ENCODE measurements at regions not wholly inside any gene's neighbourhood (a gene's known extent, or its start where the extent isn't known, plus 50 kb on each side); places are given as distances from the start of the nearest gene placed in this dataset.

DNA sequence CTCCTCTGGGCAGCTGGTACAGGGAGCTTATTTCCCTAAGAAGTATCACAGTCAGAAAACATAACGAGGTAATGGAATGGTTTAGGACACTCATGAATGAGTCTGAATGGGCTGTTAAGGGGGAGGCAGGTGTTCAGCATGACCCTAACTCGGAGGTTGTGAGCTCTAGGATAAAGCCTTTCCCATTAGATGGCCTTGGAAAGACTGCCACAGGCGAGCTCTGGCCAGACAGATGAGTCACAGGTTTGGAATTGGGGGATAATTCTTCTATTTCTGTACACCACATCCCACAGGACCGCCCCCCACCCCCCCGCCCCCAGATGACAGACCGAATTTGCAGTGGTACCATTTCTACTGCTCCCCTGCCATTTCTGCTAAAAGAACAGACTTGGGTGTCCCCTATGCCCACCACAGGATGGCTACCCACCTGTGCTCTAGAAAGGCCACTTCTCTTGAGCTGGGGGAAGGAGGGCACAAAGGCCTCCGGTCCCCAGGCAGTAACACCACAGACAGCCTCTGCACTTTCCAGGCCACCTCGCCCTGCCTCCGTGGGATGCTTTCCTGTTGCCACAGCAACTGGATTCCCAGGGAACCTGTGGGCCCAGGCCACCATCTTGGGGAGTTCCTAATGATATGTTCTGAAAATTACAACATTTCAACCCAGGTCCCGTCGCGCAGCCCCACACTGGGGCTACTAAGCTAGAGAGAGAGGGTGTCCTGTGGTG lies 76.7 kb downstream of the TRIM29 start:
- DNase-seq (ENCODE audit: low read depth) = no peak

DNA sequence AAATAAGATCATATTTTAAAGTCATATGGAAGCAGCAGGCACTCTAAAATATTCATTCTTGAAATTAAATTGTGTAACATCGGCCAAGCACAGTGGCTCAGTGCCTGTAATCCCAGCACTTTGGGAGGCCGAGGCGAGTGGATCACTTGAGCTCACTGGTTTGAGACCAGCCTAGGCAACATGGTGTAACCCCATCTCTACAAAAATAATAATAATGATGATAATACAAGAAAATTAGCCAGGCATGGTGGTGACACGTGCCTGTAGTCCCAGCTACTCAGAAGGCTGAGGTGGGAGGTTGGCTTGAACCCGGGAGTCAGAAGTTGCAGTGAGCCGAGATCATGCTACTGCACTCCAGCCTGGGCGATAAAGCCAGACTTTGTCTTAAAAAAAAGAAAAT lies 77.4 kb downstream of the TRIM29 start:
- no peak for DNase-seq (ENCODE audit: low read depth)

DNA sequence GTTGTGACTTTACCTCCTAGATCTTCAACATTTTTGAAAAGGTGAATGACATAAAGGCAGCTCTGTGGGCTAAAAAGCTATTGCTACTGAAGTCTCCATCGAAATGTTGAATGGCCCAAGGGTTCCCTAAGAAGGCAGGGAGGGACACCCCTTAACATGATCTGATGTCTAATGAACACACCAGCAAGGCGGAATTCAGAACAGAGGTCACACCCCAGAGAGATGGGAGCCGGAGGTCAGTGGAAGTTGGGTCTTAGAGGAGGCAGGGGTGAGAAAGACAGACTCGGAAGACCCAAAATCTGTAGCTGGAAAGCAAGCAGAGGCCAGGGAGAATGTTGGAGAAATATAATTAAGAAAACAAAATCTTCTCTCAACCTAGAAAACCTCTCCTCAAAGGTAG lies 79.0 kb downstream of the TRIM29 start:
- no peak for DNase-seq (ENCODE audit: low read depth)

DNA sequence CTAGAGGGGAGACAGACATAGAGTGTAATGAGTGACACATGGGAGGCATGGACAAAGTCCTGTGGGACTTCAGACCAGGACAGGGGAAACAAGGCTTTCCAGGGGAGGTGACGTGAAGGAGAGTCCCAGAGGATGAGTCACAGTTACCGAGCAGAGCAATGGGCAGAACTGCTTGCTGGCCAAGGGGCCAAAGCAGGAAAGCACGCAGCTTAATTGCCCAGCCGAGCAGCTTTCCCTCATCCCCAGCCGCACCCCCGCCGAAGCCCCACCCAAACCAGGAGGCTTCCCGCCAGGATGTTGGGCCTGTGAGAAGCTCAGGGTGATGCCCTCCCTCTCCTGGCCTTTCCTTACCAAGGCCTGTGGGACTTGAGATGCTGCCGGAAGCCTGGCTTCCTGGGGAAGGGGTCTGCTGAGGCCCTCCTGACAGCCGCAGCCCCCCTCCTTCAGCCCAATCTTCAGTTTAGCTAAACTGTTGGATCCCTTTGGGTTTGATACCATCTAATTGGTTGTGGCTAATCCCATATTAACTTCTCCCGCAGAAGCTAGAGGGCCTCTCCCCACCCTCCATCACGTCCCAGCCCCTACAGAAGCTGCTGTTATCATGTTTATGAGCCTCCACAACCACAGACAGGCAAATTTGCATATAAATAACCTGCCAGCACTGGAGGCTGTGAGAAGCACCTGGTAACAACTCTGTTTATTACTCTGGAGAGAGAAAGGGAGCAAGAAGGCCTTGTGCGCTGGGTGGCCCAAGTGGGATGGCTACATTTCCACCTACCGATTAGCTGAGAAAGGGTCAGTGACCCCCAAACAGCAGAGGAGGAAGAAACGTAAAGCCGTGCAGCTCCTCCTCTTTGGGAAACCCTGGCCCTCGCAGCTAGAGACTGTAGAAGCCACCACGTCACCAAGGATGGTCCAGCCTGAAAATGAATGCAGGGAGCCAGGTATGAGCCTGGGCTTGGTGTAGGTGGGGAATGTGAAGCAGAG lies 80.0 kb downstream of the TRIM29 start:
- no peak for DNase-seq (ENCODE audit: low read depth)

DNA sequence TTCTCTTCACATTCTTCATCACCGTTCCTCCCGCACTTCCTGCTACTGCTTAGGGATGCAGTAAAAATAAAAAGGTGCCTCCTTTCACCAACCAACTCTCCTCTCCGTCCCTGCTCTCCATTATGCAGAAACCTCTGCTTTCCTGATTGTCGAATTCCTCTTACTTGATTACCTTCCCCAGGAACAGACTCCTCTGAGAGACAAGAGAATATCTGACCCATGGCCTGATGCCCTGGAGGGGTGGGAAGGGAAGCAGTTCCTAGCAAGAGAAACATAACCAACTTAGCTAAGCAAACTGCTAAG lies 80.9 kb downstream of the TRIM29 start:
- no peak for DNase-seq (ENCODE audit: low read depth)

DNA sequence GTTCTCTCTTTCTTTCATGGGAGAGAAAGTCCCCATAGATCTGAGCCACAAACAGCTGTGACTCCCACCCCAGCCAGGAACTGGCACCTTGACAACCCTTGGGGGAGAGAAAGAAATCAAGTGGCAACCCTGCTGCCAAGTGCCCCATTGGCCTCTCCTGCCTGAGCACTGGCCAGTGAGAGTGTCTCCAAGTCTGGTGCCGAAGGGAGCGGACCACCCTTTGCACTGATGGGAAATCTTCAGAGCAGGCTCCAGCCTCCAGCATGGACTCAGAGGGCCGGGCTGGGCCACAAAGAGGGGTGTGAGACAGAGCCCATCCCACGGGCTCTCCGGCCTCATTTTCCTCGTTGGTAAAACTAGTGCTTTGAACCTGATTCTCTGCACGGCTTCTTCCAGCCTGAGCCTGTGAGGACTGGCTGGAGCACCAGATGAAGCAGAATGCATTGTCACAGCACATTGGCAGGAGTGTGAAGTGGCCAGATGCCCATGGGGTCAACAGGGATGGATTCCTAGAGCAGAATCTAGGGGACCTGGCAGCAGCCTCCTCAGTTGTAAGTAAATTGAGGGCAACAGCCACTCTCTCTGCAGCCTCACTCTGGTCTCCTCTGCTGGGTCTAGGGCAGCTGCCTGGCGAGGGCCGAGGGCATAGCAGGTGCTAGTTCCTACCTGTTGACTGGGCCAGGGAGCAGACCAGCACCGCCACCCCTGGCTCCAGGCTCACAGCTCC lies 81.4 kb downstream of the TRIM29 start:
- no peak for DNase-seq (ENCODE audit: low read depth)

DNA sequence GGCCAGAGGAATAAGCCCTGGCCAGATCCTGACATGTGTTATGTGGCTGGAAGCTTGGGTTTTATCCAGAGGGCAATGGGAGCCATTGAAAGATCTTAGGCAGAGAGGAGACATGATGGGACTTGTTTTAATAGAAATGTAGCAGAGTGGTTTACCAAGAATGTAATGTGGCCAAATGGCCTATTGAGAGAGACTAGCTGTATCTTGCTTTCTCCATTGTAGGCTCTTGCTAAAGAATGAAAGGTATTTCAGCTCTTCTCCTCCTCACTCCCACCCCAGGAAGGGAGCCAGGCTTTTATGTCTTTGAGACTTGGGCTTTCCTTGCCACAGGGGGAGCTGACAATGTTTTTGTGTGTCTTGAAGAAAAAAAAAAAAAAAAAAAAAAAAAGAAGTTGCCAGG lies 82.3 kb downstream of the TRIM29 start:
- no peak for DNase-seq (ENCODE audit: low read depth)

DNA sequence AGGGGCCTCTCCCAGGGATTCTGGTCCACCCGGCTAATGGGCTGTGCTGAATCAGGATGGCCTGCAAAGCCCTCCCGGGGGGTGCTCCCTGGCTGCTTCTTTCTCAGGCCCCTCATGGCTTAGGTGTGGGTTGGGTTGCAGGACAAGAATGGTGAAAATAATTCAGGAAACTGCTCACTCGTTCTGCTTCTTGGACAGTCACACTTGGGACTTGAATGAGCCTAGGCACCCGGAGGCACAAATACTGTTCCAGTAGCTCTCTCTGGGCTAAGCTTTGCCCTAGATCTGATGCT lies 83.2 kb downstream of the TRIM29 start:
- DNase-seq (ENCODE audit: low read depth) = no peak

DNA sequence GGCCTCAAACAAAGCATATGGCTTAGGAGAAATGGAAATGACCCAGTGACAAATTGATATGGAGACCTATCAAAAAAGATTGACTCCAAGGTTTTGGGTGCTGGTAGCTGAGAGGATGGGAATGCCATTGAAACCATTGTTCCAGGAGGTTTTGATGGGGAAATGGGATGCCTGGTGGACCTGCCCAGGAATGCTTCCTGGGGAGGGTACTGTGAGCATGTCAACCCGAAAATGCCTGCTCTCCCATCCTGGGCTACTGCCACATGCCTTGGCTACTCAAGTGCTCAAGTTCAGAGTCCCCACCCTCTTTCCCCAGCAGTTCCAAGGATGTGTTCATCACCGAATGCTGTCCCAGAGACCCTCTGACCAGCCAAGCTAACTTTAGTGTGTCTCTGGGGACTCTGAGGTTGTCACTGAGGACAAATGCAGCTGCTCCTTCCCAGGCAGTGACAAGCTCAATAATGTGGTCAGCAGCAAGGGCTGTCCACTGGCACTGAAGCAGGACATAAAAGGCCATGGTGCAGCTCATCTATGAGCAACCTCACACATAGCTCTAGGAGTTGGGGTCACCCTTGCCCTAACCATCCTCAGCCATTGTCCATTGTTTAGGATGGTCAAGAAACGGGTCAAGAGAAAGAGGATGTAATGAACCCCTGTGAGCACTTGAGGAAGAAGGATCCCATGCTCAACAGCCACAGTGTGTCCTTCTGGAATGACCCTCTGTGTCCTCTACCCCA lies 83.7 kb downstream of the TRIM29 start:
- DNase-seq (ENCODE audit: low read depth) = no peak

DNA sequence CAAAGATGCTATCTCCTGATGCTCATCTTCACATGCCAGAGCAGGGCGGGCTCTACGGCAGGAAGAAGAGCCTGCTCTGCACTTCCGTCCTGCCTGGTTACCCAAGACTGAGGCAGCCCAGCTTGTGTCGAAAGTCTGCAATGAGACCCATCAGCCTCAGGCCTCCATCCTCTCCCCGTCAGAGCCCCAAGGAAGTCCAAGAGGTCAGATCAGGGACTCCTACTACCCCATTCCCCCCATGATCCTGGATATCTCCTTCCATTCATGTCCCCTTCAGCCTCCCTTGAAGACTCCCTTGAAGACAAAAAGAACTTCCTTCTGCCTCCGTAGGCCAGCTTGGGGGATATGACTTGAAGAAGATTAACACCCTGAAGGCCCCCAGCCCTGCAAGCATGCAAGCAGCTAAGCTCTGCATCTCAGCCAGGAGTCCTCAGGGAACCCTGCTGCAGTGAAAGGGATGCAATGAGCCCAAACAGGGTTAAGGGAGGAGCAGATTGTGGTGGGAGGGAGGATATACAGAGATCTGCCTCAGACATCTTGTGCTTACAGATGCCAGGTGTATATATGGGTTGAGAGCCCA lies 85.6 kb downstream of the TRIM29 start:
- DNase-seq (ENCODE audit: low read depth) = no peak

DNA sequence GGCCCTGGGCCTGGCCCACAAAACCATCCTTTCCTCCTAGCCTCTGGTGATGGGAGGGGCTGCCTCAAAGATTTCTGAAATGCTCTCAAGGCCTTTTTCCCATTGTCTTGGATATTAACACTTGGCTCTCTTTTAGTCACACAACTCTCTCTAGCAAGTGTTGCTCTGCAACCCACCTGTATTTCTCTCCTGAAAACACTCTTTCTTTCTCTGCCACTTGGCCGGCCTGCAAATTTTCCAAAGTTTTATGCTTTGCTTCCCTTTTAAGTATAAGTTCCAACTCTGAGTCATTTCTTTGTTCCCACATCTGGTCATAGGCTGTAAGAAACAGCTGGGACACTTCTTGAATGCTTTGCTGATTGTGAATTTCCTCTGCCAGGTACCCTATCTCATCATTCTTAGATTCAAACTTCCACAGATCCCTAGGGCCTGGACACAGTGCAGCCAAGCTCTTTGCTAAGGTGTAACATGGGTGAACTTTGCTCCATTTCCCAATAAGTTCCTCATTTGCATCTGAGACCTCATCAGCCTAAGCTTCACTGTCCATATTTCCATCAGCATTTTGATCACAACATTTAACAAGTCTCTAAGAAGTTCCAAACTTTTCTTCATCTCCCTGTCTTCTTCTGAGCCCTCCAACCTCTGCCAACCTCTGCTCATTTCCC lies 93.8 kb downstream of the TRIM29 start:
- DNase-seq (ENCODE audit: low read depth) = no peak

DNA sequence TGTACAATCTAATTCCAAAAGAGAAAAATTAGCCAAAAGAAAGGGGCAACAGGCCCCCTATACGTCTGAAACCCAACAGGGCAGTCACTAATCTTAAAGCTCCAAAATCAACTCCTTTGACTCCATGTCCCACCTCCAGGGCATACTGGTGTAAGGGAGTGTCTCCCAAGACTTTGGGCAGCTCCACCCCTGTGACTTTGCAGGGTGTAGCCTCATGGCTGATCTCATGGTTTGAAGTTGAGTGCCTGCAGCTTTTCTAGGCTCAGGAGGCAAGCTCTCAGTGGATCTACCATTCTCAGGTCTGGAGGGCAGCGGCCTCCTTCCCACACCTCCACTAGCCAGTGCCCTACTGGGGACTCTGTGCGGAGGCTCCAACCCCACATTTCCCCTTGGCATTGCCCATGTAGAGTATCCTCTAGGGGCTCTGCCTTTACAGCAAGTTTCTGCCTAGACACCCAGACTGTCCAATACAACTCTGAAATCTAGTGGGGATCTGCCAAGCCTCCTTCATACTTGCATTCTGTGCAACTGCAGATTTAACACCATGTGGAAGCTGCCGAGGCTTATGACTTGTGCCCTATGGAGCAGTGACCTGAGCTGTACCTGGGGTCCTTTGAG lies 94.5 kb downstream of the TRIM29 start:
- no peak for DNase-seq (ENCODE audit: low read depth)

DNA sequence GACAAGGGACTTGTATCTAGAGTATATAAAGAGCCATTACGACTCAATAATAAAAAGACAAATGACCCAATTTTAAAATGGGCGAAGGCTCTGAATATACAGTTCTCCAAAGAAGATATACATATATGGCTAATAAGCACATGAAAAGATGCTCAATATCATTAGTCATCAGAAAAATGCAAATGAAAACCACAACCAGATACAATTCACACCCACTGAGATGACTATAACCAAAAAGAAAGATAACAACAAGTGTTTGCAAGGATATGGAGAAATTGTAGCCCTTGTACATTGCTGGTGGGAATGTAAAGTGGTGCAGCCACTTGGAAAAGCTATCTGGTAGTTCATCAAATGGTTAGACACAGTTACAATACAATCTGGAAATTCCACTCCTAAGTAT lies 96.3 kb downstream of the TRIM29 start:
- DNase-seq (ENCODE audit: low read depth) = no peak

DNA sequence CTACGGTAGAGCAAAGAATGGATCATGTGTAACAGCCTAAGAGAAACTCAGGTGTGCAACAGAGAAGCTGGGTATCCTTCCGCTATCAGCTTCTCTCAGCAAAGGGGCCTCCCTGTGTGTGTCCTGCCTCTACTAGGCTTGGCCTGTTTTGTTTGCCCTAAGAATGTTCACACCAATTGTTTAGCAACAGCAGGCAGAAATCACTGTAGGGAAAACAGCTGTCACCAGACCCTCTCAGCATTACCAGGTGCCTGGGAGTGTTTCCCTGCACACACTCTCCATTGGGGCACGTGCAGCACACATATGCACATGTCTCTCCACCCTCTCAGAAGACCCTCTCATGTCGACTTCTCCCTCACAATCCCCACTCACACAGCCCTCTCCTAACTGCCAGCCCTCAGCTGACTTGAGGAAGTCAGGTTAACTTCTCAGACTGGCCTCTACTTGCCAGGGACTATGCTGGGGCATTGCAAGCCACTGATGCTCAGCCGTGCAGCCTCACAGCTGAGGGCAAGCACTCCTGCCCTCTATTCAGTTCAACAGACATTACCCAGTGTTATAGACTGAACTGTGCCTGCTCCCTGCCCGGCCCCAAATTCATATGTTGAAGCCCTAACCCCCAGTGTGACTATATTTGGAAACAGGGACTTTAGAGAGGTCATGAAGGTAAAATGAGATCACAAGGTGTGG lies 97.6 kb downstream of the TRIM29 start:
- DNase-seq (ENCODE audit: low read depth) = no peak

DNA sequence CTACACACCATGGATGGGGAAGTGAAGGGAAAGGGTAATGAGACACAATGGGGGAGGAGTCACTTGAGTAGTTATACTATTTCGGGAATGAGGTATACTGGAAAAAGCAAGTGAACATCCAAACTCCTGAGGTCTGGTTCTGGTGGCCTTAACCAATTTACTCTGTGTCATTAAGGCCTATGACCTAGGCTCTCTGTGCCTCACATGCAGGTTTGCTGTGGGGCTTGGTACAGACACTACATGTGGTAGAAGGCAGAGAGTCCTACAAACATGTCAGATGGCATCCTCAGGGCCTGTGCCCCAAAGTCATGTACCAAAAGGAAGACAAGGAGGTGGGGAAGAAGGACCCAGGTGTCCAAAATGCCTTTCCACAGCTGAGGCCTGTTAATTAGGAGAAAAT lies 98.9 kb downstream of the TRIM29 start:
- no peak for DNase-seq (ENCODE audit: low read depth)

DNA sequence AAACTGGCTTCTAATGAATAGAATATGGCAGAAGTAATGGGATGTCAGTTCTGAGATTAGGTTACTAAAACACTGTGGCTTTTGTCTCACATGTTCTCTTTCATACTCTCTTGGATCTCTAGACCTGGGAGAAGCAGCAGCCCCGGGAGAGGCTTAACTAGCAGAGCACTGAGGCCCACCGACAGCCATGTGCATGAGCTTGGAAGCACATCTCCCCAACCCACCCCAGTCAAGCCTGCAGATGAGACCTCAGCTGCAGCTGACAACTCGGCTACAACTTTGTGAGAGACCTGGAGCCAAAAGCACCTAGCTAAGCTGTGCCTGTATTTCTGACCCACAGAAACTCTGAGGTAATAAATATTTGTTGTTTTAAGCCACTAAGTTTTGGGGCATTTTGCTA lies 100.8 kb downstream of the TRIM29 start:
- DNase-seq (ENCODE audit: low read depth) = no peak

DNA sequence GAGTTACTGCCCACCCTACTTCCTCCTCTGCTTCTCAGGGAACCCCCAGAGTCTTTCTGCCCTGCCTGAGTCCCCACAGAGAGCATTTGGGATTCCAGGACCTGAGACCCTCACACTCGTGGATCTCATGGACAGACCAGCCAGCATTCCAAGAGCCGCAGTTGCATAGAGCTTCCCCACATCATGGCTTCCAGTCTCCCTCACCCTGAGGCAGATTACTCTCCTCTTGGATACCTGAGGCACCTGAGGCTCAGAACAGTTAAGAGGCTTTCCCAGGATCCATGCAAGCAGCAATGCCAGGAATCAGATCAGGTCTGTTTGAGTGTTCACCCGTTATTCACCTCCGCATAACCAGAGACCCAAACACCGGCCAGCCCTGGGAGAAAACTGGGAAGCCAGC lies 102.2 kb downstream of the TRIM29 start:
- DNase-seq (ENCODE audit: low read depth) = no peak

DNA sequence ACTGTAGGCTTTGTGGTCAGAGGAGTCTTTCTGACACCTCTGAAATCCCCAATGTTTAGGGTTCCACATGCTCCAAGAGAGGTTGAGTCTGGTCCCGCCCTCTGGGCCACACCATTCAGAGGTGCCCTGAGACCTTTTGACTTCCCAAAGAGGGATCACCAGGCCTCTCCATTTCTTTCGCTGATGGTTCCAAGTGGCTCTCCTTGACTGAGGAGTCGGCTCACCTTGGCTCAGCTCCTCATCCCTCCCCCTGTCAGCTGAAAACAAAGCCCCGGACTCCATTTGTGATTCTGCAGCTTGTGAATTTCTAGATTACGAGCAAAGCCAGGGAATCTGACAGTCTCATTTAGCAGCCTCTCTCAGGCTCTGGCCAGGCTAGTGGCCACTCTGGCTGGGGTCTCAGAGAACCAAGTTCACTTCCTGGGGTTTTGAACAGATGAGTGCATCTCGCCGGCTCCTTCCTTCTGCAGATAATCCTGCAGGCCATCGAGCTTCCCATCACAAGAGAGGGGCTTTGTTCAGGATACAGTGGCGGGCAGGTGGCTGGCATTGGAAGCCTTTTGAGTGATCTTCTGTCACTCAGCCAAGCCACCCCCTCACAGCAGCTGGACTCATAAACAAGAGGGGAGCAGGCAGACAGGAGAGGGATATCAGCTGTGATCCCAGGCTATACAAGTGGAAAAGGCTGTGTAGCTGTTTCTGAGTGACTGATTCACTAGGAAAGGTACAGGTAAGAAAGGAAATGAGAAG lies 102.9 kb downstream of the TRIM29 start:
- DNase-seq (ENCODE audit: low read depth) = no peak

DNA sequence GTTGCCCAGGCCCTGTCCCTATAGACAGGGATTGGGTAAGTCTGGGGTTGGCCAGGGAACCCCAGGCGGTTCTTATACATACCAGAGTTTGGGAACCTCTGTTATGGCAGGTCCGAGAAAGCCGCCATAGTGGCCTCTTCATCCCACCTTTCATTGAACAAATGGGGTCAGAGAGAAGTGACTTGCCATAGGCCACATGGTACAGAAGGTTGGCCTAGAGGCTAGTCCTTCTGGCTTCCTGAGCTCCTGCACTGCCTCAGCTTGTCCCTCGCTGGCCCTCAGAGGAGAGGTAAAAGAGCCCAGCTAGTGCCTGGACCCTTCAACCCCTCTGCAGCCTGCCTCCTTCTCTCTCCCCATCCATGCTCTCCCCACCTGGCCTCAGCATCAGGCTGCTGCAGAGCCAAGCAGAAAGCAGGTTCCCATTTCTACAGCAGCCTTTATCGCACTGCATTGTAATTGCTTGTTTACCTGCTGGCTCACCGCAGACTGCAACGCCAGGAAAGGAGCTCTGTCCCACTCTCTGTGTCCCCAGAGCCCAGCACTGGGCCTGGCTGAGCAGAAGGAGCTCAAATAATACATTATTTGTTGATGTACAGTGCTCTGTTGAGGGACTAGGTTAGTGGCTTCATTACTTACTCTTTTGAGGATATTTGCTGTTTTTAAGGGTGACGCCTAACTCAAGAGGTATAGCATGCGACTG lies 103.6 kb downstream of the TRIM29 start:
- DNase-seq (ENCODE audit: low read depth) = no peak
